GM12891 (cell line): ENCODE measurements at regions not wholly inside any gene's neighbourhood (a gene's known extent, or its start where the extent isn't known, plus 50 kb on each side); places are given as distances from the start of the nearest gene placed in this dataset.

ENCODE experiments used
- POLR2A ChIP-seq: IDR thresholded peaks from 2 replicates; pipeline ENCODE4 v1.6.1; 2011; ENCODE audit warnings: low read depth, low read length, control low read depth
- POLR2AphosphoS5 ChIP-seq: IDR thresholded peaks from 2 replicates; pipeline ENCODE4 v1.6.1; 2011; ENCODE audit warnings: low read depth, low read length, control low read depth
- POU2F2 ChIP-seq: IDR thresholded peaks from 2 replicates; pipeline ENCODE4 v1.6.1; 2011; ENCODE audit warnings: low read depth, mild to moderate bottlenecking, control low read depth, low read length, moderate library complexity
- SPI1 ChIP-seq: IDR thresholded peaks from 2 replicates; pipeline ENCODE4 v1.6.1; 2011; ENCODE audit warnings: low read depth, low read length, control low read depth
- TAF1 ChIP-seq: IDR thresholded peaks from 2 replicates; pipeline ENCODE4 v1.6.1; 2011; ENCODE audit warnings: low read depth, low read length, control low read depth

DNA sequence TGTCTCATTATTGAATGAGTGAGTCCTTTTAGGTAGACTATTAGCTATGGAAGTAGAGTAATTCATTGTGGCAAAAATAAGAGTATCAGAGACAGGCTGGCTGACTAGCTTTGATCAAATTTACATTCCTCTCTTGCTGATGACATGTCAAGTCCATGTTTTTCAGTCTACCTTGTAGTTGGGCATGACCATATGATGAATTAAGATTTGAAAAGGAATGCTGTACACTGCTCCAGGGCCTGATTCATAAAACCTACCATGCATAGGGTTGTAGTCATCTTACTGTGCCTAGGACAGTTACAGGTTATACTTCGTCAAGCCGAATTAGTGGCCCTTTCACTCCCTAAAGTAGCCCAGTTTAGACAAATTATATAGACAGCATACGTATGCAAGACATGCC lies 545.7 kb upstream of the MIS18BP1 start:
- TF ChIP-seq POLR2A (no peak), POLR2AphosphoS5 (no peak), TAF1 (no peak), SPI1 (no peak), POU2F2 (no peak)
